ENCODE measurements at regions not wholly inside any gene's neighbourhood (a gene's known extent, or its start where the extent isn't known, plus 50 kb on each side); places are given as distances from the start of the nearest gene placed in this dataset.

DNA sequence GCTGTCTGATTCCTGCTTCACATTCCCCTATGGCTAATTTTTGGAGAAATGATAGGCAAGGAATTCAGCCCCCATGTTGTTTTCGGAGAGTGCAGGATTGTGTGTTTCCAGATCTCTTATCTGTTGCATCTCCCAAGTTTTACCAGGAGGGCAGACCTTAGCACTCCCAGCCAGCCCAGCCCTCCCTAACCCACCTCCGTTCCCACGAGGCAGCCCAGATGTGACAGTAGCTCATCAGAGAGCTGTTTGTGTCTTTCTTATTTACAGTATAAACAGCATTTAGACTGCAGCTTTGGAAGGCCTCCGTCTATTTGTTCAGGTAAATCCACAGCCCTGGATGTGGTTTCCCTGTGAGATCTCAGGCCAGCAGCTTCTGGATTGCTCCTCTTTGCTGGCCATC is 91.6 kb downstream of the THNSL2 start:
- DNase-seq (ENCODE audit: unreplicated experiment) = no peak
- Mint-ChIP-seq H3K36me3 (ENCODE audit: insufficient read depth, unreplicated experiment) (no peaks in the 10 kb centered on the region), H3K4me1 (ENCODE audit: insufficient read depth, unreplicated experiment) (peaks cover 7% of the 10 kb centered on the region), H3K9me3 (ENCODE audit: unreplicated experiment) (no peaks in the 10 kb centered on the region), H3K27ac (ENCODE audit: low read depth, unreplicated experiment) (no peak overlapping the region), H3K27me3 (ENCODE audit: insufficient read depth, unreplicated experiment) (no peaks in the 10 kb centered on the region), H3K4me3 (ENCODE audit: unreplicated experiment) (no peak overlapping the region)
- ChIA-PET POLR2A (no interaction called here), CTCF (interaction anchor here (0.8 to 1.4 kb wide), 3 partner anchors 13 to 54 kb away, joined by 3 to 8 read pairs (median 4); no protein-coding TSS in a partner anchor)
- intact Hi-C loops (cut with micrococcal nuclease) = no loop called here
- no TSS peak for BruUV-seq (replicated peaks)
- TF ChIP-seq, protein P1, sequence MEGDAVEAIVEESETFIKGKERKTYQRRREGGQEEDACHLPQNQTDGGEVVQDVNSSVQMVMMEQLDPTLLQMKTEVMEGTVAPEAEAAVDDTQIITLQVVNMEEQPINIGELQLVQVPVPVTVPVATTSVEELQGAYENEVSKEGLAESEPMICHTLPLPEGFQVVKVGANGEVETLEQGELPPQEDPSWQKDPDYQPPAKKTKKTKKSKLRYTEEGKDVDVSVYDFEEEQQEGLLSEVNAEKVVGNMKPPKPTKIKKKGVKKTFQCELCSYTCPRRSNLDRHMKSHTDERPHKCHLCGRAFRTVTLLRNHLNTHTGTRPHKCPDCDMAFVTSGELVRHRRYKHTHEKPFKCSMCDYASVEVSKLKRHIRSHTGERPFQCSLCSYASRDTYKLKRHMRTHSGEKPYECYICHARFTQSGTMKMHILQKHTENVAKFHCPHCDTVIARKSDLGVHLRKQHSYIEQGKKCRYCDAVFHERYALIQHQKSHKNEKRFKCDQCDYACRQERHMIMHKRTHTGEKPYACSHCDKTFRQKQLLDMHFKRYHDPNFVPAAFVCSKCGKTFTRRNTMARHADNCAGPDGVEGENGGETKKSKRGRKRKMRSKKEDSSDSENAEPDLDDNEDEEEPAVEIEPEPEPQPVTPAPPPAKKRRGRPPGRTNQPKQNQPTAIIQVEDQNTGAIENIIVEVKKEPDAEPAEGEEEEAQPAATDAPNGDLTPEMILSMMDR (IDR thresholded peaks at IDR 0.05; ENCODE audit: unreplicated experiment) = no peak

DNA sequence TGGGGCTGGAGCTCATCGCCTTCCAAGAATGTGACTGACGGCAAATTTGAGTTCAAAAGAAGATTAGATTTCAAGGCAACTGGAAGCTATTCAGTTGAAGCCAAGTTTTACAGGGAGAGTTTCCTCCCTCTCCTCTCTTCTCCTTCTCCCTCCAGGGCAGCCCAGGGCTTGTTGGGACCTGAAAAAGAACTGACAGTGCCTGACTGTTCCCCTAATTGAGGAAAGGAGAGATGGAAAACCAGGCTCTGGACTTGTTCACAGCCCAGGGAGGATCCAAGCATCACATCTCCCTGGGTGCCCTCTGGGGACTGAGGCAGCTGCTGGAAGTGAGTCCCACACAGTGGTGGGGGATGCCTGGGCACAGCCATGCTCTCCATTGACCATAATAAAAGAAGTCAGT is 88.1 kb downstream of the THNSL2 start:
- H3K4me3 Mint-ChIP-seq (ENCODE audit: unreplicated experiment) = no peak overlapping the region
- H3K36me3 Mint-ChIP-seq (ENCODE audit: insufficient read depth, unreplicated experiment) = no peaks in the 10 kb centered on the region
- ChIA-PET CTCF (interaction anchor here (0.7 to 2.1 kb wide), 4 partner anchors 58 to 197 kb away, joined by 3 to 7 read pairs (median 5); no protein-coding TSS in a partner anchor), POLR2A (interaction anchor here (0.7 kb wide), 1 partner anchor 31 kb away, joined by 5 read pairs; no protein-coding TSS in a partner anchor)
- no peaks in the 10 kb centered on the region for H3K4me1 Mint-ChIP-seq (ENCODE audit: insufficient read depth, unreplicated experiment)
- no peaks in the 10 kb centered on the region for H3K9me3 Mint-ChIP-seq (ENCODE audit: unreplicated experiment)
- no peaks in the 10 kb centered on the region for H3K27me3 Mint-ChIP-seq (ENCODE audit: insufficient read depth, unreplicated experiment)
- peak; percentile 88 for DNase-seq (ENCODE audit: unreplicated experiment)
- intact Hi-C loops (cut with micrococcal nuclease) = no loop called here
- TF ChIP-seq, protein P1 (IDR thresholded peaks at IDR 0.05; ENCODE audit: unreplicated experiment) = no peak
- no TSS peak for BruUV-seq (replicated peaks)
- H3K27ac Mint-ChIP-seq (ENCODE audit: low read depth, unreplicated experiment) = no peak overlapping the region

DNA sequence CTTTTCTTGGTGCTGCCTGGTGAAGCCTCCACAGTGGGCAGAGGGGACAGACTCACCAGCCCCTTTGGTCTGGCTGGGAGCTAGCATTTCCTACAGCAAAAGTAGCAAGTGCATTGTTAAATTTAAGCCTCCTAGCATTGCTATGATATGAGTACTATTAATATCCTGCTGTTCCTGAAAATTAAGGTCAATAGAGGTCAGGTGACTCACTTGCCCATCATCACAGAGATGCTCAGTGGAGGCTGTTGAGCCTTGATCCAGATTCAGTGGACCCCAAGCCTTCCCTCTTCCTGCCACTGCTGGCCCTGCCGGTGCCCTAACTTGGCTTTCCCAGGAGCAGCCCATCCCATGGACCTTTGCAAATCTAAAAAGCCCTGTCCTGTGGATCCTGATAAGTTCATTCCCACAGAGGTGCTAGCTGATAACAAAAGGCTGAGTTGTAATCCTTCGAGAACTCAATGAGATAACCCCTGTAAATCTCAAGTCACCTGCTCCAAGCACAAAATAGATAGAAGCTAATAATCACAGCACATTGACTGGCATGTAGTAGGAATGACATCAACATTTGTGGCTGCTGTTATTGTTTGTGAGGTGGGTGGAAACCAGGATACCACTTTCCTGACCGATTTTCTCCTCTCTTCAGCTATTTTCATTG is 84.4 kb downstream of the THNSL2 start:
- no peaks in the 10 kb centered on the region for H3K9me3 Mint-ChIP-seq (ENCODE audit: unreplicated experiment)
- no peak overlapping the region for H3K4me3 Mint-ChIP-seq (ENCODE audit: unreplicated experiment)
- no peak for DNase-seq (ENCODE audit: unreplicated experiment)
- H3K36me3 Mint-ChIP-seq (ENCODE audit: insufficient read depth, unreplicated experiment) = no peaks in the 10 kb centered on the region
- no peaks in the 10 kb centered on the region for H3K27me3 Mint-ChIP-seq (ENCODE audit: insufficient read depth, unreplicated experiment)
- ChIA-PET CTCF (interaction anchor here (1.0 to 1.4 kb wide), 3 partner anchors 54 to 63 kb away, joined by 3 to 6 read pairs (median 4); no protein-coding TSS in a partner anchor), POLR2A (interaction anchor here (1.0 kb wide), 1 partner anchor 11 kb away, joined by 3 read pairs; no protein-coding TSS in a partner anchor)
- TF ChIP-seq, protein P1 (IDR thresholded peaks at IDR 0.05; ENCODE audit: unreplicated experiment) = no peak
- no TSS peak for BruUV-seq (replicated peaks)
- no peaks in the 10 kb centered on the region for H3K4me1 Mint-ChIP-seq (ENCODE audit: insufficient read depth, unreplicated experiment)
- intact Hi-C loops (cut with micrococcal nuclease) = no loop called here
- no peak overlapping the region for H3K27ac Mint-ChIP-seq (ENCODE audit: low read depth, unreplicated experiment)

DNA sequence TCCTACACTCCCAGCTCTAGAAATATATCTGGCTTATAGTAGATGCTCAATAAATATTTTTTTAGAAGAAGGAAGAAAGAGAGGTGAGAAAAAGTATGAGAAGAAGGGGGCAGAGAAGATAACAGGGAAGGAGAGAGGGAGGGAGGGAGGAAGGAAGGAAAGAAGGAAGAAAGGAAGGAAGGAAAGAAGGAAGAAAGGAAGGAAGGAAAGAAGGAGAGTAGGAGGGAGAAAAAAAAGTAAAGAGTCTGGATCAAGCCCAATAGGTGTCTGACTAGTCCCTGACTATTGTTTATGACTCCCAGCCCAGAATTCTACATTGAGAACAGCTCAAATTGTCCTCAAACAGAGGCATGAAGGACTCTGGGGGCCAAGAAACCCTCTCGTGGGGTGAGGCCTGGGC is 83.9 kb downstream of the THNSL2 start:
- no TSS peak for BruUV-seq (replicated peaks)
- TF ChIP-seq, protein P1 (IDR thresholded peaks at IDR 0.05; ENCODE audit: unreplicated experiment) = no peak
- H3K36me3 Mint-ChIP-seq (ENCODE audit: insufficient read depth, unreplicated experiment) = no peaks in the 10 kb centered on the region
- intact Hi-C loops (cut with micrococcal nuclease) = no loop called here
- H3K27me3 Mint-ChIP-seq (ENCODE audit: insufficient read depth, unreplicated experiment) = no peaks in the 10 kb centered on the region
- no peak overlapping the region for H3K27ac Mint-ChIP-seq (ENCODE audit: low read depth, unreplicated experiment)
- POLR2A ChIA-PET = no interaction called here
- DNase-seq (ENCODE audit: unreplicated experiment) = no peak
- H3K9me3 Mint-ChIP-seq (ENCODE audit: unreplicated experiment) = no peaks in the 10 kb centered on the region
- H3K4me1 Mint-ChIP-seq (ENCODE audit: insufficient read depth, unreplicated experiment) = no peaks in the 10 kb centered on the region
- H3K4me3 Mint-ChIP-seq (ENCODE audit: unreplicated experiment) = no peak overlapping the region
- CTCF ChIA-PET = interaction anchor here (1.3 to 1.4 kb wide), 2 partner anchors 54 to 62 kb away, joined by 3 to 6 read pairs; no protein-coding TSS in a partner anchor

Measured in MCF 10A (cell line).